IPS DF 4.7 (cell line): ENCODE measurements at regions not wholly inside any gene's neighbourhood (a gene's known extent, or its start where the extent isn't known, plus 50 kb on each side); places are given as distances from the start of the nearest gene placed in this dataset.
"Not testable (repeated sequence)": the region's sequence is repeated elsewhere in the genome, so short reads cannot be mapped to it uniquely, and the experiment has no call there.

Experiments
- DNase-seq: peaks from one replicate; pipeline ENCODE4 v3.0.0-alpha.2; 2013; ENCODE audit warnings: low spot score; ENCODE audit errors: extremely low read depth

GRCh38 chr10:109412353-109412752, 511.0 kb downstream of the XPNPEP1 start:
- no peak for DNase-seq

GRCh38 chr10:109411917-109412316, 511.4 kb downstream of the XPNPEP1 start:
- no peak for DNase-seq

DNA sequence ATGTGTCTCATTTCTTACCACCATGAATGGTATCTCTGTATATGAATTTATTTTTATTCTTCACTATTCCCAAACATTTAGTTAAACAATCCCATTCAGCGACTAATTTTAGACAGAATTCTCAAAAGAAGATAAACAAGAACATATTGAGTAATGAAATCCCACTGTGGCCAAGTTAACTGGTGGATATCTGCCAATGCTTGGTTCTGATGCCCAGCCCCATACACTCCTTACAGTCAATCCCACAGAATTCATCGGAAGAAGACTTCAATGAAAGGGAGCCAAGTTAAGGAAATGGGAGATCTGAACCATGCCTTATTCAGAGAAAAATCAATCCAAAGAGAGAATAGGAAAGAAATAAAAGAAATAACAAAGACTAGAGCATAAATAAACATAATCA, 518.0 kb downstream of the XPNPEP1 start:
- DNase-seq = no peak

- DNase-seq = no peak
Observed at GRCh38 chr10:109403551-109403950, 519.8 kb downstream of the XPNPEP1 start.

DNA sequence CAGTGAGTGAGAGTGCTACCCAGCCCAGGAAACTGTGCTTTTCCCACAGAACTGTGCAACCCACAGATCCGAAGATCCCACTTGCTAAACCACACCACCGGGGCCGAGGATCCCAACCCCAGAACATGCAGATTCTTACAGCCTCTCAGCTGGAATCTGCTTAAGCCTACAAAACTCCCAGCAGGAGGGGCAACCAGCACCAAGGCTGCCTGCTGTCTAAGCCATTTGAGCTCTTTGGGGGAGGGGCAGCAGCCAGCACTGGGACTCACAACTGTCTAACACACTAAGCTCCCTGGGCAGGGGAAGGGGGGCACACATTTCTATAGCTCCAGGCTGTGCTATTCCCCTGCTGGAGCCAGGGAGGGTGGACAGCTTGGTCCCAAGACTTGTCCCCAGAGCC, 529.9 kb downstream of the XPNPEP1 start:
- no peak for DNase-seq

- no peak for DNase-seq
Observed at GRCh38 chr10:109386921-109387320, 536.4 kb downstream of the XPNPEP1 start.

GRCh38 chr10:109386101-109386500, 537.2 kb downstream of the XPNPEP1 start:
- no peak for DNase-seq

DNA sequence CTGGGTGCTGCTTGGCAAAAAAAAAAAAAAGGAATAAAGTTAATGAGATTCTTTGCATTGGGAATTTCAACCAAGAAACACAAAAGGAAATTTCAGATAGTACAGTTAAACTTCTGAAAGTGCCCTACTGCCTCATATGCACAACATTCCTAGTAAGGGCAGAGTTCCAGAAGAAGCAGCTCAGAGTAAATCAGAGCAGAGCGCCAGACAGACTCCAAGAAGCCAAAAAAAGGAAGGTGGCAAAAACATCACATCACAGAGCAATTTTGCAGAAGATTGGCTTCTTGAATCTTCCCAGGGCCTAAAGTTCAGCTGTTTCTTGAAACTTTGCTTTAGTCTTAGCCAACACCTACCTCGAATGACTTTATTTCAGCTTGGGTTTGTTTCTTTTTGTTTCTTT, 544.1 kb downstream of the XPNPEP1 start:
- no peak for DNase-seq

- DNase-seq = no peak
Observed at GRCh38 chr10:109374215-109374614, 549.1 kb downstream of the XPNPEP1 start.

DNA sequence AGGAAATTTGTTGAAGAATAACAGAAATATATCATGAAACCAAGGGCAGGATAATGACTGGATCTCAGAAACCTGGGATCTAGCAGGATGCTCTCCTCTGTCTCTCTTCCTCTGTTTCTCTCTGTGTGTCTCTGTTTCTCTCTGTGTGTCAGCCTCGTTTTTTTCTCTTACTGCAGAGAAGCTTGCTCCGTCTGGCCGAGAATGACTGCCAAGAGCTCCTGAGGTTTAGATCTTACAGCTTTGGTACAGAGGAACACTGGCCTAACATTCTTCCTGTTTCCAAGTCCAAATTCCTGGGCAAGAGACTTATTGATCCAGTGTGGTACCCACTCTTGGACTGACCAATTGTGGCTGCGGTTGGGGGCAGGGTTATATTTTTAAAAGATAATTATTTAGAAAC, 564.0 kb downstream of the XPNPEP1 start:
- no peak for DNase-seq

DNA sequence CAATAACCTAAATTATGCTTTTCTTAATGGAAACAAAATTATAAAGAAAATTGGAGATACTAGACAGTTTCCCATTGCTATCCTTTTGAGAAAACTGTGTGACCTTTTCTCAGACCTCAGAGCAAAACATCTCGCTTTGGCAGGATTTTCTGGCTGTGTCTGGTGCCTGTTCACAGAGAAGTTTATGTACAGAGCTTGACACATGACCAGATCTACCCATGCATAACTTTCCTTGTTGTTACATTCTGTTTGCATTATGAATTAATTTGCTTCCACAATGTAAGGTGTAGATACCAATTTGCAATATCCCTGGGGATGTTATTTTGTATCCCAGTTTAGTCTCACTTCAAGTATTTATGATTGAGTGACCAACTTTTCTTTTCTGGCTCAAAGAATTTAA, 565.0 kb downstream of the XPNPEP1 start:
- no peak for DNase-seq

DNA sequence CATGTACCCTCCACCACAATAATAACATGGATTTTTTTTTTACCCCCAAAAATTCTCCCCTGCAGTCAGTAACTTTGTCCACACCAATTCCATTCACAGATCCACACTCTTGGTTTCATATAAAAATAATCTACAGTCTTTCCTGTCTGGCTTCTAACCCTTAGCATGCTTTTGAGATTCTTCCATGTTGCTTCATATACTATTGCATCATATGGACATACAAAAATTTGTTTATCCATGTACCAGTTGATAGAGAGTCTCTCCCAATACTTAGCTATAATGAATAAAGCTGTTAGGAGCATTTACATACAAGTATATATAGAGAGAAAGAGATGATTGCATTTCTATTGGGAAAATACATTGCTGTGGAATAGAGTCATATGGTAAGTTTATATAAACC, 575.0 kb downstream of the XPNPEP1 start:
- DNase-seq = no peak

DNA sequence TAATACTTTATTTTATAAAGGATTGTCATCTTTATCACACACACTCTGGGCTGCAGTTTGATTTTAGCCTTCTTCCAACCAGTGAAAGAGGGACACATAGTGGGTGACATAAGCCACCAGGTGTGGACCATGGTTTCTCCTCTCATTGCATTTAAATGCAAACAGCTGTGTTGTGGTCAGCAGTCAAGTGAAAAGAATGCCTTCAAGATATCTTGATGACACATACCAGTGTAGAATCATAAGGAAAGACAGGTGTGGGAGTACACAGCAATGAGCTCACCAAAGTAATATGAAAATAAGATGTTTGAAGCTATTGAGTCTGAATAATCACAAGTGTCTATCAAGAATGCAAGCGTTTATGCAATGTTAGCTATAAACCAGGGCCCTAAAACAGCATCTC, 580.0 kb downstream of the XPNPEP1 start:
- DNase-seq = no peak

DNA sequence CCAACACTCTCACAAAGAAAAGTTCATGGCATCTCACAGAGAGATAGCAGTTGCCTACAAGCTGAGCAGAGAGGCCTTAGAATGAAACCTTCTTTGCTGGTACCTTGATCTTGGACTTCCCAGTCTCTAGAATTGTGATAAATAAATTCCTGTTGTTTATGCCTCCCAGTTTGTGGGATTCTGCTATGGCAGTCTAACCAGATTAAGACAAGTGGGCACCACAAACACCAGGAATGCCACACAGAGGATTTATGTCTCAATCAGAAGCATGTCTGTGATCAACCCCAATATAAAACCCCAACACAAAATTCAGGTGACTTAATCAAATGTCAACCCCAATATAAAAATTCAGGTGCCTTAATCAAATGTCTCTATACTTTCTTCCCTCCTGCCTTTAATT, 581.3 kb downstream of the XPNPEP1 start:
- no peak for DNase-seq

GRCh38 chr10:109328001-109328400, 595.3 kb downstream of the XPNPEP1 start:
- no peak for DNase-seq

DNA sequence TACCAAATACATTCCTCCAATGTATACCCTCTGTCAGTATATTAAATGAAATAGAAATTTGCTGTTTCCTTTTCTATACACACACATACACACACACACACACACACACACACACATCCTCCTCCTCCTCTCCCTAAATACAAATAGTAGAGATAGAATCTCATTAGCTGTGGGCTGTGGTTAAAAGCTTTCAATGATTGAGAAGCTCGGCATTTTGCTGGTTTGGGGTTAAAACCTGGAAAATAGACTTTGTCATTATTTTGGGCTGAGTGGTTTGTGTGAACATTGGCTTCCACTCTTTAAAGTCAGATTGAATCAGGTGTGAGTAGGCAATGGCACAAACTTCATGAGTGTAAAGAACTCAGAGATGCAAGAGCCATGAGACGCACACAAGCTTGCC, 596.0 kb downstream of the XPNPEP1 start:
- DNase-seq = no peak

GRCh38 chr10:109324721-109325120, 598.6 kb downstream of the XPNPEP1 start:
- no peak for DNase-seq

GRCh38 chr10:109317746-109318366, 605.5 kb downstream of the XPNPEP1 start:
- DNase-seq = no peak

GRCh38 chr10:109314016-109314415, 609.3 kb downstream of the XPNPEP1 start:
- DNase-seq = not testable (repeated sequence)

- DNase-seq = not testable (repeated sequence)
Observed at GRCh38 chr10:109312555-109312954, 610.8 kb downstream of the XPNPEP1 start.

DNA sequence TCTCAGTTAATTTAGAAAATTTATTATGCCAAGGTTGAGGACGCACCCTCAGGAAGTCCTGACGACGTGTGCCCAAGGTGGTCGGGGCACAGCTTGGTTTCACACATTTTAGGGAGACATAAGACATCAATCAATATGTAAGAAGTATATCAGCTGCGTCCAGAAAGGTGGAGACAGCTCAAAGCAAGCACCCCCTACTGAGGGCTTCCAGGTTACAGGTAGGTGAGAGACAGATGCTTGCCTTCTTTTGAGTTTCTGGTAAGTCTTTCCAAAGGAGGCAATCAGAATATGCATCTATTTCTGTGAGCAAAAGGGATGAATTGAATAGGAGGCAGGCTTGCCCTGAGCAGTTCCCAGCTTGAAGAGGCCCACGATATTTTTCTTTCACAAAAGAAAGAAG, 614.3 kb downstream of the XPNPEP1 start:
- no peak for DNase-seq

GRCh38 chr10:109307102-109307501, 616.2 kb downstream of the XPNPEP1 start:
- DNase-seq = not testable (repeated sequence)

DNA sequence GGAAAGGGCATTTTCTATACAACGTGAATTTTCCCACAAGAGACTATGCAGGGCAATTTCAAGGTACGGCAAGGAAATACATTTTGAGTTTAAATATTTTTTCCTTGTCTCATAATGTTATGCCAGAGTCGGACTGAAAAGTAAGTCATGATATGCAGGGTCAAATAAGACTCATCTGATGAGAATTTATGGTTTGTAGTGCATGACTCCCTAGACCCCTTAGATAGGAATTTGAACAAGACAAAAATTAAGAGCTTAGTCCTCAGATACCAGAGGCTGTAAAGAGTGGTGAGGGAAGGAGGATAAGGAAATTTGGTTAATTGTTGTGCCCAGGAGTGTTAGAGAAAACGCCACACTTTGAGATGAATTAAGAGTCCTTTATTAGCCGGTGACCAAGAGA, 616.6 kb downstream of the XPNPEP1 start:
- DNase-seq = no peak

DNA sequence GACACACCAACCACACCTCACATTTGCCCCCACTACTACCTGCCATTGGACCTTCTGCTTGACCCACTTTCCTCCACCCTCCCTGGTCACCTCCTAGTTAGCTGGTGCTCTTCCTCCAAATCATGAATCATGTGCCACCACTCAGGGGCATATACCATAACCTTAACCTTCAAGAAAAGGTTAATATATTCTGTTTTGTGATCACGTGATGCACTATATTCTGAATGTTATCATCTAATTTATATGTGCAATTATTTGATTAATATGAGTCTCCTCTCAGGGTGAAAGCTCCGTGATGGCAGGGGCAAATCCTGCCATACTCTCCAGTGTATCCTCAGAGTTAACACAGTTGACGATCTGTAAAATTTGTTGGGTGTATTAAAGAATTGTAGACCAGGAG, 635.5 kb downstream of the XPNPEP1 start:
- no peak for DNase-seq
